SIG-M5 (cell line): ENCODE measurements at regions not wholly inside any gene's neighbourhood (a gene's known extent, or its start where the extent isn't known, plus 50 kb on each side); places are given as distances from the start of the nearest gene placed in this dataset.
A peak's percentile ranks its signal among the peaks of the same experiment; 100 is the strongest.

Experiments used
- DNase-seq: peaks from one replicate; lab custom pipeline; 2025; lab: John Stamatoyannopoulos, UW

- no peak for DNase-seq
Observed at GRCh38 chr15:69656271-69657030, 203.8 kb downstream of the RPLP1 start.

DNA sequence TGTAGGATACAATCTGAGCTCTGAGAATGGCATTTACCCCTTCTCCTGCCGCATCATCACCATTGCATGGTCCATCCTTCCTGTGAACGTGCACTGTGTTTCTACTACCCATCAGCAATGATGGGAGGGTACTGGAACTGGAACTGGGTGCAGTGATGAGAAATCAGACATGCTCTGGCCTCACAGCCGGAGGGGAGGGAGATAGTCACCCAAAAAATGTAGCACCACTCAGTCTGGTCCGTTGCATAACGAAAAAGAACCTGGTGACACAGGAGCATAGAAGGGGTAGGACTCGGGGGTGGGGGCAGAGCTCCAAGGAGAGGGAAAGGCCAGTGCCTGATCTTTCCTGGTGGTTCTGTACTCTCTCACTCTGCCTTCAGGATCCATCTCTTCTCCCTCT, 205.0 kb downstream of the RPLP1 start:
- no peak for DNase-seq

- DNase-seq, result no peak
Observed at GRCh38 chr15:69658411-69658945, 205.9 kb downstream of the RPLP1 start.

DNA sequence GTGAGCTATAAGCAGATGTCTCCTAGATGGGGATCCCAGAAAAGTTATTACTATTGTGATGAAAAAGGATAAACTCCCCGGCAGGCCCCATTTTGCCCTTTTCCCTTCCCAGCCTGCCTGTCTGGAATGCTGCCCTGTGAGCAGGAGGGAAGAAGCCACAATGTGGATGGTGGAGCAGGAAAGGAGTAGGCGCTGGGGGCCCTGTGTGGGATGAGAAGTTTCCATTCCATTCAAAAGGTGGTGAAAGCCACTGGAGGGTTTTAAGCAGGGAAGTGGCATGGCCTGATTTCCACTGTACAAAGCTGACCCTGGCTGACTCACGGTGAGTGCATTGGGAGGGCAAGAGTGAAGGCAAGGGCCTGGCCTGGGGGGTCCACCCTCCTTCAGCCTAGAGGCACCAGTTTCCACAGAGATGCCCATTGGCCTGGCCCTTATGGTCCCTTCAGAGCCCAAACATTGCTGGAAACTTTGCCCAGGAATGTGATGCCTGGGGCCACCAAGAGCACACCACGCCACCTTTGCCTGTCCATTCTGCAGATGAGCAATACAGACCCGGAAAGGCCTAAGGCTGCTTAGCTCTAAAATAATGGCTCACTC, 206.9 kb downstream of the RPLP1 start:
- DNase-seq, result no peak

- DNase-seq, result no peak
Observed at GRCh38 chr15:69660114-69660513, 207.5 kb downstream of the RPLP1 start.

DNA sequence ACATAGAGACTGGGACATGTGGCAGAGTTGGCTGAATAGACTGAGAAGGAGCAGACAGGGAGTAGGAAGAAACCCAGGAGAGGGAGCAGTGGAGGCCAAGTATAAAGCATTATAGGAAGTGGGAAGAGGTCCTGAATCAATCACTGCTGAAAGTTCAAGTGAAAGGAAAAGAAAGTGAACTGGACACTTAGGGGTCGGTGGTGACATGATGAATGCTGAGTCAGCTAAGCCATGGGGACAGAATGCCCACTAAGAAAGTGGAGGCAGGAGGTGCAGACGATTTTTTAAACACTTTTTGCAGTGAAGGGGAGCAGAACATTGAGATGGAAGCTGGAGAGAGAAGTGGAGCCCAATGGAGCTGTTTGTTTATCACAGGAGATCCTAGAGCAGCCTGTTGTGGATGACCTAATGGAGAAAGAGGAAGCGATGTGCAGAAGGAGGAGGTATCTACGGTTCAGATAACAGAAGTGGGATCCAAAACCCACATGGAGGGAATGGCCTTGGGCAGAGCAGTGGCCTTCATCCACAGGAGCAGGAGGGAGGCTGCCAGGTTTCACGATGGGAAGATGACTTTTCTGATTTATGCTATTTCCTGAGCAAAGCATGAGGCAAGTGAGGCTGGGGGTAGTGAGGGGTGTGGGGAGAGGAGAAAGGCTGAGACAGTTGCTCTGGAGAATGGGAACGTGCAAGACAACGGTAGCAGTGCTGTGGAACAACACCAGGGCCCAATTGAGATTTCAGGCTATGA, 208.2 kb downstream of the RPLP1 start:
- no peak for DNase-seq

DNA sequence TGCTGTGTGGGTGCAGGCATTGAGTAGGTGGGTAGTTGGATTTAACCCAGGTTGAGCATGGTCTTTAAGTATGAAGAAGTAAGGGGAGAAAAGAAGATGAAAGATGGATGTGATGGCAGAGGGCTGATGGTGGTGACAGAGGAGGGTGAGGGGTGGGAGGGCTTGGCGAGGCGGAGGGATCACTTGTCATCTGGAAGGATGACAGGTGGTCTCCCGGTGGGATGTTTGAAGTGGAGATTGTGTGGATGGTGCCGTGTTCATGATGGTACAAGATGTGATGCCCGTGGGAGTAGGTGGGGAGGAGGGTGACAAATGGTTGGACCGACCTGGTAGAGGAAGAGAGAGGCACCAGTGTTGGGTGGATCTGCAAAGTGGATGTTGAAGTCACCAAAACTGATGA, 208.8 kb downstream of the RPLP1 start:
- DNase-seq, result no peak

DNA sequence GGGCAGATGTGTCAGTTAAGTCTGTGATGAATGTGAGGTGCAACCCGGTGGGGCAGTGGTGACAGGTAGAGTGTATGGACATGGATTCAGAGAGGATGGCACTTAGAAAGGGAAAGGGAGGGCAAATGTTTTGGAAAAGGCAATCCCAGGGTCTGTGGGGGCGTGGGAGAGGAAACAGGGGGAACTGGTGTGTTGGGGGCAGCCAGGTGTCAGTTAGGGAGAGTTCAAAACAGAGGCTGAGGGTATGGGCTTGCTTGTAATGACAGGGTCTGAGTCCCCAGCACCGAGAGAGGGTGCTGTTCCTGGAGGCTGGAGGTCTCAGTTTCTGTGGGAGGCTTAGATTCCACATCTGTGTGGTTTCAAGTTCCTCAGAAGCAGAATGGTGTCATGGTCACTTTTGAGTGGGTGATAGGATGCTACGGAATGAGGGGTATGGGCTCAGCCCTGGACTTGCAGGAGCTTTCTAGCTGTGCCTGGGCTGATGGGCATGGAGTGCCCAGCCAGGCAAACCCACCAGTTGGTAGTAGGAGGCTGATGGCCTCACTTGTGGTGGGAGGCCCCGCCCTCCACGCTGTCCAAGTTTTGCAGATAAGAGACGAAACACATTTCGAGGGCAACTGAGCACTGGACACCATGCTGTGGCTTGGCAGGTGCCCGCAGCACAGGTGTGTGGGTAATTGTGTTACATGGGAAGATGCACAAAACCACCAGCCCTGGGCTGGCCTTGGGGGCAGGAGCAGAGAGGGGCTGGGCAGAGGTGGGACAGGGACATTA, 209.4 kb downstream of the RPLP1 start:
- DNase-seq, result no peak

GRCh38 chr15:69662645-69663000, 210.0 kb downstream of the RPLP1 start:
- DNase-seq, result no peak

- no peak for DNase-seq
Observed at GRCh38 chr15:69663441-69663840, 210.8 kb downstream of the RPLP1 start.

GRCh38 chr15:69663982-69664381, 211.4 kb downstream of the RPLP1 start:
- no peak for DNase-seq

- DNase-seq, result no peak
Observed at GRCh38 chr15:69664572-69665571, 212.3 kb downstream of the RPLP1 start.

DNA sequence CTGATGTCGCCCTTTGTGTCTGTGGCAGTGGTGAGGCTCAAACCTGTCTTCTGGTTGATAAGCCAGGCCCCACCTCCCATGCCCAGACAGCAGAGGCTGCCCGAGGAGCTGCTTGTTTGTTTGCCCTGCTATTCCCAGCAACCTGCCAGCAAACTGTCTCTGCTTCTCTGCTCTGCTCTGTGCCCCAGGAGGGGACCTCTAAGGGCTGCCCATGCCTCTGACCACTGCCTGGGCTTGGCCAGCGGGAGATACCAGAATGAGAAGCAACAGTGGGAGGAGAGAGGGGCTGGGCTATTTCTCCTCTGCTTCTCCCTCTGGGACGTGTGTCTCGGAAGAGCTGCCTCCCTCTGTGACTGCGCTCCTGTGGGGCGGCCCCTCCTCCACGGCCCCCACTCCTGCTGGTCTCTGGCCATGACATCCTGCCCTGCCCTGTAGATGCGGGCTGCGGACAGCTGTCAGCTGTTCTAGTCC, 213.1 kb downstream of the RPLP1 start:
- DNase-seq, result no peak

DNA sequence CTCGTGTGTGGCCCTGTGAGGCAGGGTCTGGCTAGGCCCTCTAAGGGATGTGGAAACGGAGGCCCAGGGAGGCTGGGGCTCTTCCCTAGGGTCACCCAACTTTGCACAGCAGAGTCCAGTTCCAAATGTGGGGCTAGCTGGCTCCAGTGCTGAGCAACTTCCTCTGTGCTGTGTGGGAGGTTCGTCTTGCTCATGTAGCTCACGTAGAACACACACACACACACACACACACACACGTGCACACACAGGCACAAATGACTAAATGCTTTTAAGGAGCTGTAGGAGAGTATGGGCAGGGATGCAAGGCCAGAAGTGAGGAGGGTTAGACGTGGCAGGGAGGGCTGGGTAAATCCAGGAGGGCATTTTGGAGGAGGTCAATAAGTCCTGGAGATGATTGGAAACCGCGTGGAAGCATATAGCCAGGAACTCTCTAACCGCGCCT, 213.8 kb downstream of the RPLP1 start:
- DNase-seq, result no peak

GRCh38 chr15:69666921-69667811, 214.5 kb downstream of the RPLP1 start:
- peak; percentile 73 for DNase-seq

DNA sequence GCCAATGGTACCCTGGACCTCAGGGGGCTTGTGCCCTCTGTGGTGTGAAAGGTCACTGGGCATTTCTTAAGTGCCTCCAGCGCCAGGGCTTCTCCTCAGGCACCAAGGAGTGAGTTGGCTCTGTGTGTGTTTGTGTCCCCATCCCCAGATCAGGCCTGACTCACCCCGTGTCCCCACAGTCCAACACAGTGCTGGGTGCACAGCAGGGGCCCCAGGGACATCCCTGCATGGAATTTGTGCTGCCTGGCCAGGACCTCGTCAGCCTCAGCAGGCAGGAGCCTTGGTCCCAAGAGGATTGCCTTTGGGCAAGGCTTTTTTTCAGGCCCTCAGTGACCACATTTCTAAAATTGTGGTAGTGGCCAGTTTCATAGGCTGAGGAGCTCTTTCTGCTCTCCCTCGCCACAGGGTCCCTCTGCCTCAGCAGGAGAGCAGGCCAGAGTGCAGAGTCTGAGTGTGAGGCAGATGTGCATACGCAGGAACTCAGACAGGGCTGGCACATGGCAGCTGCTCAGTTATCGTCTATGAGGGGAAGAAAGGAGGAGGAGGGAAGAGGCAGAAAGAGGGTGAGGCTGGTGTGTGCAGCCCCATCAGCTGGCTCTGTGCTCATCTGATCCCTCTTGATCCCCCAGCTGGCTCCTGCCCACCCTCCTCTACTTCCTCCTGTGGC, 215.6 kb downstream of the RPLP1 start:
- no peak for DNase-seq

GRCh38 chr15:69668963-69669362, 216.3 kb downstream of the RPLP1 start:
- DNase-seq, result no peak

- no peak for DNase-seq
Observed at GRCh38 chr15:69669446-69669845, 216.8 kb downstream of the RPLP1 start.

DNA sequence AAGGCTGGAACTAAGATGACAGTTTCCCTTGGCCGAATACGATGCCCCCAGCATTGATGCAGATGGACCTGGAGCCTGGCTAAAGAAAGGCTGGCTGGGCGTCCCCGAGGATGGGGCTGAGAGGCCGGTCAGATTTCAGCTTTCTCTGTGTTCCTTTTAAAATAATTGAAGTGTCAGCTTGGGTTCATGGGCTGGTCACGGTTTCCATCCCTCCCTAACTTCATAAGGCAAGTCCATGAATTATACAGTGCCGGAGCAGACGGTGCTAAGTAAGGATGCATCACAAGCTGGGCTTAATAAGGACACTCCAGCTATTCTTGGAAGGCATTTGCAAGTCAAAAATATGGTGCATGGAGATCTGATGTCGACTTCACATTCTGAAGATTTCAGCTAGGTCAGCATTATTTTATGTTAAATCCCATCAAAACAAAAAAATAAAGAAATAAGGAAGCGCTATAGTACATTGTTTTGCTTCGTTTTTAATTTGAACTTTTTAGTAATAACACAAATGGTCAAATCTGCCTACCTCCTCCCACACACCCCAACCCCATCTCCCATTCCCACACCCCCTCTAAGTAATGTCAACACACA, 220.8 kb downstream of the RPLP1 start:
- no peak for DNase-seq
